DOHH2 (cell line): ENCODE measurements at regions not wholly inside any gene's neighbourhood (a gene's known extent, or its start where the extent isn't known, plus 50 kb on each side); places are given as distances from the start of the nearest gene placed in this dataset.

Experiments used
- CTCF ChIP-seq: fragments of 200-600 bp; sonication (generic); IDR thresholded peaks from one replicate; pipeline ENCODE4 v1.5.1; 2014; ENCODE audit warnings: antibody characterized with exemption, mild to moderate bottlenecking, low read depth, low read length; ENCODE audit not compliant: poor library complexity, severe bottlenecking
- EZH2phosphoT487 ChIP-seq: fragments of 200-600 bp; sonication (generic); IDR thresholded peaks from 2 replicates; pipeline ENCODE4 v1.6.1; 2017; ENCODE audit warnings: borderline replicate concordance, mild to moderate bottlenecking, antibody characterized with exemption, low read length, moderate library complexity, mixed read lengths

- TF ChIP-seq CTCF (no peak), EZH2phosphoT487 (no peak)
These were observed 160.2 kb upstream of the FGF13 start for GRCh38 chrX:138871739-138872138.
